D721Med (cell line): ENCODE measurements at regions not wholly inside any gene's neighbourhood (a gene's known extent, or its start where the extent isn't known, plus 50 kb on each side); places are given as distances from the start of the nearest gene placed in this dataset.

Source experiments
- DNase-seq: peaks from one replicate; pipeline ENCODE4 v3.0.0; 2011; ENCODE audit warnings: low spot score; ENCODE audit not compliant: insufficient read length
- FAIRE-seq: peaks from 2 replicates; lab custom pipeline; 2011; peaks lifted over from hg19 to GRCh38; lab: Jason Lieb, UNC
- TF ChIP-seq, protein P1 (sequence below): IDR thresholded peaks from 2 replicates; pipeline ENCODE4 v1.5.1; 2012; ENCODE audit warnings: mild to moderate bottlenecking, control low read depth; ENCODE audit not compliant: insufficient read depth; ENCODE audit errors: missing control alignments

DNA sequence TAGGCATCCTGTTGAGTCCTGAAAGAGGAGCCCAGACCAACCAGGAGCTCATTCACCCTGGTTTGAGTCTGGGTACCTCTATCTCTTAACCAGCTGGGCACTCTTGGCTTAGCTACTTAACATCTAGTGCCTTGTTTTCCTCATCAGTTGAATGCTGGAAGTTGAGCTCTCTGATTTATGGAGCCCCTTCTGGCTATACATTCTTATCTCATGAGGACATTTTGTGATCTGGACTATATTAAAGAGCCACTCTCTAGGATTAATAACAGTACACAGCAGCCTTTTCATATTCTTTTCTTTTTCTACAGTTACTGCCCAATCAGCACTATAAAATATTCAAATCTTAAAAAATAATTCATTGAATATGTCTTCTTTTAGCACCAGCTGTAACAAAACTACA lies 296.9 kb upstream of the RUNX1 start:
- no peak for FAIRE-seq
- TF ChIP-seq, protein P1, sequence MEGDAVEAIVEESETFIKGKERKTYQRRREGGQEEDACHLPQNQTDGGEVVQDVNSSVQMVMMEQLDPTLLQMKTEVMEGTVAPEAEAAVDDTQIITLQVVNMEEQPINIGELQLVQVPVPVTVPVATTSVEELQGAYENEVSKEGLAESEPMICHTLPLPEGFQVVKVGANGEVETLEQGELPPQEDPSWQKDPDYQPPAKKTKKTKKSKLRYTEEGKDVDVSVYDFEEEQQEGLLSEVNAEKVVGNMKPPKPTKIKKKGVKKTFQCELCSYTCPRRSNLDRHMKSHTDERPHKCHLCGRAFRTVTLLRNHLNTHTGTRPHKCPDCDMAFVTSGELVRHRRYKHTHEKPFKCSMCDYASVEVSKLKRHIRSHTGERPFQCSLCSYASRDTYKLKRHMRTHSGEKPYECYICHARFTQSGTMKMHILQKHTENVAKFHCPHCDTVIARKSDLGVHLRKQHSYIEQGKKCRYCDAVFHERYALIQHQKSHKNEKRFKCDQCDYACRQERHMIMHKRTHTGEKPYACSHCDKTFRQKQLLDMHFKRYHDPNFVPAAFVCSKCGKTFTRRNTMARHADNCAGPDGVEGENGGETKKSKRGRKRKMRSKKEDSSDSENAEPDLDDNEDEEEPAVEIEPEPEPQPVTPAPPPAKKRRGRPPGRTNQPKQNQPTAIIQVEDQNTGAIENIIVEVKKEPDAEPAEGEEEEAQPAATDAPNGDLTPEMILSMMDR = no peak

DNA sequence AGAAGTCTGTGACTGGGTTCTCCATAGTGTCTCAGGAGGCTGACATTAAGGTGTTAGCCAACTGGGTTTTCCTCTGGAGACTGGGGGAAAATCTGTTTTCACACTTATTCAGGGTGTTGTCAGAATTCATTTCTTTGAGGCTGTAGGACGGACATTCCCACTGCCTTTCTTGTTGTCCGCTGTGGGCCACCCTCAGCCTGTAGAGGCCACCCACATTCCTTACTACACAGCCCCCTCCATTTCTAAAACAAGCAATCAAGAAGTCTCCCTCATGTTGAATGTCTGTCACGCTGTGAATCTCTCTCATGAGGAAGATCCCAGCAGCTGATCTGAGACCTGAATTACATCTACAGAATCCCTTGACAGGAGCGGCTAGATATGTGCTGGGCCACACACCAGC lies 295.5 kb upstream of the RUNX1 start:
- DNase-seq (no peak), FAIRE-seq (no peak)
- TF ChIP-seq, protein P1 = no peak

More for the DNA sequence above, 296.9 kb upstream of the RUNX1 start:
- no peak for DNase-seq

DNA sequence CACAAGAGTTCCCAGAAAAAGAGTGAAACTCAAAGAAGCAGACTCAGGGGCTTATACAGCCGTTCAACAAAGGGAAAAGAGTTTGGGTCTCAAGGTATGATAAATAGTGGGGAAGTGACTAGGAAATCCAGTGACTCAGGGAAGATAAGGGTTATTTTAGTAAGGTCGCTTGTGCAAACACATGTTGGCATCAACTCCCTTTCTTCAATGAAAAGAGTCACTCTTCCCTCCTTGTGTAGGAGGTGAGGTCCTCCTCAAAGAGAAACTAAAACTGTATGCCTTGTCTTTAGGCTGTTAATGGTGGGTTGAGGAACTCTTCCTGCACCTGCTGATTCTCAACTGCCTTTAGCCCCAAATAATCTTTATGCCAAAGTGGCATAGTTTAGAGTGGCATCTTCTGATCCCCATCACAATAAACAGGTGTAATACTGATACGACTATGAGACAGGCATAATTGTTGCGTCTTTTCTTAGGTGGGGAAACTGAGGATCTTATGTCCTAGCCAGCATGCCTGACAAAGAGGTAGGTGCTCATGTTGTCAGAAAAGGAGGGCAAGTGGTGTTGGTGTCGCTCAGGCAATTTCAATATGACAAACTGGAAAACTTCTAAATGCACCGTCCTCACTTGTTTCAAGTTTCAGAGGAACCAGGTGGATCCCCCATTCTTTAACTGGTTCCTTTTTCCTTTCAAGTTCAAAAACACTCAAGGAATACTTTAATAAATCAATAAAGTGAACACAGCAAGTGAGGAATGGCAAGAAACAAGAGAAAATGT lies 294.1 kb upstream of the RUNX1 start:
- TF ChIP-seq, protein P1 = no peak
- FAIRE-seq (no peak), DNase-seq (no peak)

DNA sequence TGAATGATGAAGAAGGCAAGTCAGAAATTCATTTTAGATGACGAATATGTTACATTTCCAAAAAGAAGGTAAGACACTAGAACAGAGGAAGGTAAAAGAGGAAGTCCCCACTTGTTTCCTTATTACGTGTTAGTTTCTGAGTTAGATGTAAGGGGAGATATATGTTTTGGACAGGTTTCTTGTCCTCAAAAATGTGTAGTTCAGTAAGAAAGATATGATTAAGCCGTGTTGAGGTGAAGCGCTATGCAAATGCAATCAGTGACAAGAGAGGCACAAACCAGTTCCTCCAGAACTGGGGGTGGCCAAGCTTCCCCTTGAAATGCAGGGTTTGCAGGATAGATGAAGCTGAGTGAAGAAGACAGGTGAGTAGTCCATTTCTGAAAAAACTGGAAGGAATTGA lies 293.3 kb upstream of the RUNX1 start:
- no peak for DNase-seq
- TF ChIP-seq, protein P1 = no peak
- FAIRE-seq = no peak

DNA sequence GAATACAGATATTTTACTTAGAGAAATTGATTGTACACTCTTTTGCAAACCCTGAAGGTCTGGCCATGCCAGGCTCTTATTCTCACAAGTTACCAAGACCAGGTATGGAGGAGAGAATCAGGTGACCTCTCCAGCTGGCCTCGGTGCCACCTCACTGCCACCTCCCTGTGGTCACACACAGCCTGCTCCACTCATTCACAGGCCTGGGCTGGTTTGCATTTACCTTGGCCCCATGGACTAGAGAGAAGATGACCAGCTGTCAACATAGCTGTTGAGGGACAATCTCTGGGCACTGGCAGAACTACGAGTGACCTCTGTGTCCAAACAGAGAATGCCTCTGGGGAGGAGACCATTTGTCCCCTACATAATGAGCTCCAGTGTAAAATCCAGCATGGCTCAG lies 291.2 kb upstream of the RUNX1 start:
- TF ChIP-seq, protein P1 = no peak
- FAIRE-seq = no peak
- DNase-seq = no peak

DNA sequence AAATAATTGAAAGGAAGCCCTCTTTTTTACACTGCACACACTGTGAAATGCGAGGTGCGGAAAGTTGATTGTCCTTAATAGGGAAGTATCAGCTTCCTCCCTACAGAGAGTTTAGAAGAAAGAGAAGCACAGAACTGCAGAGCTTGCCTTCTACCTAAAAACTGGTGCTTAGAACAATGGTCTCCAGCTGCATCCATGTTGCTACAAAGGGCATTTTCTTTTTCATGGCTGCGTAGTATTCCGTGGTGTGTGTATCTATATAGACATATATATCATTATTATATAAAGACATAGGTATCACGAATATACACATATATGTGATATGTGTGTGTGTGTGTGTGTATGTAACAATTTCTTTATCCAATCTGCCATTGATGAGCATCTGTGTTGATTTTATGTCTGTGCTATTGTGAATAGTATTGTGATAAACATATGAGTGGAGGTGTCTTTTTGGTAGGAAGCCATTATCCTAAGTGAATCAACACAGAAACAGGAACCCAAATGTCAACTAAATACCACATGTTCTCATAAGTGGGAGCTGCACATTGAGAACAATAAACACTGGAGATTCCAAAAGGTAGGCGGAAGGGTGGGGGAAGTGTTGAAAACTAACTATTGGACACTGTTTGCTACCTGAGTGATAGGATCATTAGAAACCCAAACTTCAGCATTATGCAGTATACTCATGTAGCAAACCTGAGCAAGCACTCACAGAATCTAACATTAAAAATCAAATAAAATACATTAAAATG lies 290.0 kb upstream of the RUNX1 start:
- DNase-seq (no peak), FAIRE-seq (no peak)
- TF ChIP-seq, protein P1 = no peak

DNA sequence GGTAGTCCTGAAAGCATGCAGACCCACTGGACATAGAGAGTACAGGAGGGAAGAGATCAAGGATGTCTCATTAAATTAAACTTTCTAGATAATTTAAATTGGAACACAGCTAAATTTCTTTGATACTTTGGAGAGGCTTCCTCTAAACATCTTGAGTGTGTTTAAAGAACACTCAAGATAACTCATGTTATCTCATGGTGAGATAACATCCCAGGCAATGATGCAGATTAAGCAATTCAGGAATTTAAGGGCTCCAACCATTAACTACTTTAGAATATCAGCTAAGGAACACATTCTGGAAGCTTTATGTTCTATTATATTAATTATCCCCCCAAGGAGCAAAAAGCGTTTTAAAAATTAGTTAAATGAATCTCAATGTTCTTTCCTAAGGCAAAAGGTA lies 289.2 kb upstream of the RUNX1 start:
- TF ChIP-seq, protein P1 = no peak
- FAIRE-seq (no peak), DNase-seq (no peak)
